ENCODE measurements at regions not wholly inside any gene's neighbourhood (a gene's known extent, or its start where the extent isn't known, plus 50 kb on each side); places are given as distances from the start of the nearest gene placed in this dataset.

DNA sequence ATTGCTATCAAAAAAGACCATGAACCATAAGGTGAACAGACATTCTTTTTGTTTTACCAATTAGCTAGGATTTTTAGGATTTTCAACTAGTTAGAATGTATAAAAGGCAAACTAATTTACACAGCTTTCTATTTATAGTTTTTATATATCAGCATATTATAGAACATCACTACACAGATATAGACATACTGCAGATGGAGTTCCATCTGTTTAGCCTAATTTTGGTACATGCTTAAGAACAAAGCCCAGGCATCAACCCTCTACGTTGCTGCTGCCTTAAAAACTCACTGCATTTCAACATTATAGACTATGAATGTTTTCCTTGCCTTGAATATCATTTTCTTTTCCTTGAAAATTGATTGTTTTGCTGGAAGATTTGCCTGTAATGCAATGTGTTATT lies 2227.5 kb upstream of the C9orf72 start:
- TF ChIP-seq POLR2AphosphoS5 (IDR thresholded peaks at IDR 0.05) (no peak), POLR2A (IDR thresholded peaks at IDR 0.05) (no peak)
- TF ChIP-seq, protein P1, sequence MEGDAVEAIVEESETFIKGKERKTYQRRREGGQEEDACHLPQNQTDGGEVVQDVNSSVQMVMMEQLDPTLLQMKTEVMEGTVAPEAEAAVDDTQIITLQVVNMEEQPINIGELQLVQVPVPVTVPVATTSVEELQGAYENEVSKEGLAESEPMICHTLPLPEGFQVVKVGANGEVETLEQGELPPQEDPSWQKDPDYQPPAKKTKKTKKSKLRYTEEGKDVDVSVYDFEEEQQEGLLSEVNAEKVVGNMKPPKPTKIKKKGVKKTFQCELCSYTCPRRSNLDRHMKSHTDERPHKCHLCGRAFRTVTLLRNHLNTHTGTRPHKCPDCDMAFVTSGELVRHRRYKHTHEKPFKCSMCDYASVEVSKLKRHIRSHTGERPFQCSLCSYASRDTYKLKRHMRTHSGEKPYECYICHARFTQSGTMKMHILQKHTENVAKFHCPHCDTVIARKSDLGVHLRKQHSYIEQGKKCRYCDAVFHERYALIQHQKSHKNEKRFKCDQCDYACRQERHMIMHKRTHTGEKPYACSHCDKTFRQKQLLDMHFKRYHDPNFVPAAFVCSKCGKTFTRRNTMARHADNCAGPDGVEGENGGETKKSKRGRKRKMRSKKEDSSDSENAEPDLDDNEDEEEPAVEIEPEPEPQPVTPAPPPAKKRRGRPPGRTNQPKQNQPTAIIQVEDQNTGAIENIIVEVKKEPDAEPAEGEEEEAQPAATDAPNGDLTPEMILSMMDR (IDR thresholded peaks at IDR 0.05): no peak
- Histone ChIP-seq H3K9me3 (no peaks in the 10 kb centered on the region), H3K4me3 (no peak overlapping the region), H3K36me3 (no peaks in the 10 kb centered on the region), H3K4me1 (replicated peaks) (no peaks in the 10 kb centered on the region), H3K27me3 (replicated peaks; ENCODE audit: insufficient read depth) (no peaks in the 10 kb centered on the region), H3K27ac (no peak overlapping the region)
- intact Hi-C loops (cut with DNase I): no loop called here
- 76% methylated on average over 1 of the region's 1 CpG for WGBS
- no peak for DNase-seq (ENCODE audit: low spot score)

DNA sequence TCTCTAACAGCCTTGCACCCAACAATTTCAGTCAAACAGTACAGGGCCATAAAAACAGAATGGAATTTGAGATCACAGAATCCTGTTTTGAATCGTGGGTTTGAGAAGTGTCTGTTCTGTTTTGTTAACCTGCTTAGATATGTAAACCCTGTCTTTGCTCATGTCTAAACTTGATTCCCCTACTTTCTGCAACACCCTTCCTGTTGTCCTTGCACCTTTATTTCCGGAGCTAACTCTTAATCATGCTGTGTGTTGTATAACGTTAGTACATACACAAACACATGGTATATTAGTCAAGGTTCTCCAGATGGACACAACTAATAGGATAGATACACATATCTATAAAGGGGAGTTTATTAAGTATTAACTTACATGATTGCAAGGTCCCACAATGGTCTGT lies 2229.2 kb upstream of the C9orf72 start:
- Histone ChIP-seq H3K4me3 (no peak overlapping the region), H3K27me3 (replicated peaks; ENCODE audit: insufficient read depth) (no peaks in the 10 kb centered on the region), H3K27ac (no peak overlapping the region), H3K36me3 (no peaks in the 10 kb centered on the region), H3K9me3 (no peaks in the 10 kb centered on the region), H3K4me1 (replicated peaks) (no peaks in the 10 kb centered on the region)
- 40% methylated on average over 3 of the region's 3 CpGs for WGBS
- TF ChIP-seq, protein P1 (IDR thresholded peaks at IDR 0.05): no peak
- TF ChIP-seq POLR2AphosphoS5 (IDR thresholded peaks at IDR 0.05): no peak
- no peak for TF ChIP-seq POLR2A (IDR thresholded peaks at IDR 0.05)
- intact Hi-C loops (cut with DNase I): no loop called here
- no peak for DNase-seq (ENCODE audit: low spot score)

DNA sequence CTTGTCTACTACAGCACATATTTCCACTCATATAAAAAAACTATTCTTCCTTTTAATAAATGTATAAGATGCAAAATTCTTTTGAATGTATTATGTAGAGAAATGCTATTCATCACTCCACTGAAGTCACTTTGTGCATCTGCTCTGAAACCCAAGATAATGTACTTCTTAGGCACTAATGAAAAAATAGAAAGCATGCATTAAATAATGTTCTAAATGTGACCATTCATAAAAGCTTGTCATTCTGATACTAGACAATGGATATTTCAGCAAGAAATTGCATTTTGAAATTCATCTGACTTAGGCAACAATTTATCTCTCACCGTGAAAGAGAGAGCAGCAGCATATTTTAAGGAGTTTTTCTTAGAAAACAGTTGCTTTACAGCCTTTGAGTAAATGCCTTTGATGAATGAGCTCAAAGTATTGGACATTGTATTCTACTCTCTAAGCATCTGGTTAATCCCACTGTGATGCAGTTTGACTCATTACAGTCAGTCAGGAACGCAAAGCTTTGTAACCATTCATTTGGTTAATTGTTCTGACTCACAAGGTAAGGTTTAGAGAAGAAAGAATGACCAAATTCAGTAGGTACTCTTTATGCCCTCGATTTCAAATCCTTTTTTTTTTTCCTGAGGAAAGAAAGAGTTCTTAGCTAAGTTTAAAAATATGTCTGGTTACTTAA lies 2233.8 kb upstream of the C9orf72 start:
- Histone ChIP-seq H3K4me3 (no peak overlapping the region), H3K27ac (no peak overlapping the region), H3K9me3 (no peaks in the 10 kb centered on the region), H3K27me3 (replicated peaks; ENCODE audit: insufficient read depth) (no peaks in the 10 kb centered on the region), H3K4me1 (replicated peaks) (no peaks in the 10 kb centered on the region), H3K36me3 (no peaks in the 10 kb centered on the region)
- no peak for DNase-seq (ENCODE audit: low spot score)
- intact Hi-C loops (cut with DNase I): no loop called here
- TF ChIP-seq POLR2A (IDR thresholded peaks at IDR 0.05) (no peak), POLR2AphosphoS5 (IDR thresholded peaks at IDR 0.05) (no peak)
- TF ChIP-seq, protein P1 (IDR thresholded peaks at IDR 0.05): no peak
- WGBS: 52% methylated on average over 3 of the region's 3 CpGs

- TF ChIP-seq POLR2A (IDR thresholded peaks at IDR 0.05): no peak
- TF ChIP-seq, protein P1 (IDR thresholded peaks at IDR 0.05): no peak
- TF ChIP-seq POLR2AphosphoS5 (IDR thresholded peaks at IDR 0.05): no peak
- no peaks in the 10 kb centered on the region for H3K9me3 ChIP-seq
- H3K27ac ChIP-seq: no peak overlapping the region
- intact Hi-C loops (cut with DNase I): no loop called here
- no peaks in the 10 kb centered on the region for H3K4me1 ChIP-seq (replicated peaks)
- no peaks in the 10 kb centered on the region for H3K36me3 ChIP-seq
- no peak overlapping the region for H3K4me3 ChIP-seq
- H3K27me3 ChIP-seq (replicated peaks; ENCODE audit: insufficient read depth): no peaks in the 10 kb centered on the region
- WGBS: 90% methylated on average over 6 of the region's 6 CpGs
- DNase-seq (ENCODE audit: low spot score): no peak
These were observed 2243.8 kb upstream of the C9orf72 start for GRCh38 chr9:29816954-29817703.

GRCh38 chr9:29822458-29822857 lies 2249.2 kb upstream of the C9orf72 start:
- WGBS: 47% methylated on average over 3 of the region's 3 CpGs
- no peak for TF ChIP-seq POLR2AphosphoS5 (IDR thresholded peaks at IDR 0.05)
- no peak for TF ChIP-seq POLR2A (IDR thresholded peaks at IDR 0.05)
- TF ChIP-seq, protein P1 (IDR thresholded peaks at IDR 0.05): no peak
- H3K27ac ChIP-seq: no peak overlapping the region
- H3K4me3 ChIP-seq: no peak overlapping the region
- no peak for DNase-seq (ENCODE audit: low spot score)
- no peaks in the 10 kb centered on the region for H3K36me3 ChIP-seq
- no peaks in the 10 kb centered on the region for H3K27me3 ChIP-seq (replicated peaks; ENCODE audit: insufficient read depth)
- H3K4me1 ChIP-seq (replicated peaks): no peaks in the 10 kb centered on the region
- intact Hi-C loops (cut with DNase I): no loop called here
- H3K9me3 ChIP-seq: no peaks in the 10 kb centered on the region

Data from prostate gland (tissue), 2 donors.